Dendritic cell treated with granulocyte-macrophage colony-stimulating factor and Interleukin-4, amounts not matched to agents 40 ng/mL and 50 ng/mL, for 4 days (primary cell): ENCODE measurements at regions not wholly inside any gene's neighbourhood (a gene's known extent, or its start where the extent isn't known, plus 50 kb on each side); places are given as distances from the start of the nearest gene placed in this dataset.

ENCODE experiments used
- H3K27ac Mint-ChIP-seq: one replicate; pipeline ENCODE4 v1.8.0; 2022; ENCODE audit warnings: mild to moderate bottlenecking, mixed read lengths
- H3K27me3 Mint-ChIP-seq: one replicate; pipeline ENCODE4 v1.8.0; 2022; ENCODE audit warnings: mild to moderate bottlenecking, mixed read lengths
- H3K36me3 Mint-ChIP-seq: one replicate; pipeline ENCODE4 v1.8.0; 2022; ENCODE audit warnings: low read depth, mixed read lengths
- H3K4me1 Mint-ChIP-seq: one replicate; pipeline ENCODE4 v1.8.0; 2022; ENCODE audit warnings: low read depth, mixed read lengths
- H3K4me3 Mint-ChIP-seq: one replicate; pipeline ENCODE4 v1.8.0; 2022; ENCODE audit warnings: mild to moderate bottlenecking, moderate library complexity, mixed read lengths
- H3K9me3 Mint-ChIP-seq: one replicate; pipeline ENCODE4 v1.8.0; 2022; ENCODE audit warnings: mixed read lengths
- intact Hi-C: fragments of 100-400 bp; cut with micrococcal nuclease; formaldehyde crosslinking; loops from one replicate; pipeline ENCODE4 v1.15.0; 2022

- Mint-ChIP-seq H3K9me3 (no peaks in the 10 kb centered on the region), H3K4me1 (no peaks in the 10 kb centered on the region), H3K27ac (no peak overlapping the region), H3K4me3 (no peak overlapping the region), H3K36me3 (no peaks in the 10 kb centered on the region), H3K27me3 (peaks cover 5% of the 10 kb centered on the region)
- intact Hi-C loops: no loop called here
Observed at GRCh38 chr17:5870231-5870953, 199.8 kb upstream of the WSCD1 start.

- Mint-ChIP-seq H3K9me3 (no peaks in the 10 kb centered on the region), H3K4me1 (no peaks in the 10 kb centered on the region), H3K4me3 (no peak overlapping the region), H3K36me3 (no peaks in the 10 kb centered on the region), H3K27me3 (peaks cover 5% of the 10 kb centered on the region), H3K27ac (no peak overlapping the region)
- intact Hi-C loops: no loop called here
Observed at GRCh38 chr17:5871666-5872065, 198.5 kb upstream of the WSCD1 start.

- intact Hi-C loops: no loop called here
- H3K27ac Mint-ChIP-seq: no peak overlapping the region
- H3K36me3 Mint-ChIP-seq: no peaks in the 10 kb centered on the region
- peaks cover 6% of the 10 kb centered on the region for H3K27me3 Mint-ChIP-seq
- H3K4me1 Mint-ChIP-seq: no peaks in the 10 kb centered on the region
- no peaks in the 10 kb centered on the region for H3K9me3 Mint-ChIP-seq
- H3K4me3 Mint-ChIP-seq: no peak overlapping the region
Observed at GRCh38 chr17:5872831-5873230, 197.3 kb upstream of the WSCD1 start.

GRCh38 chr17:5873781-5874180, 196.4 kb upstream of the WSCD1 start:
- intact Hi-C loops: no loop called here
- H3K4me3 Mint-ChIP-seq: no peak overlapping the region
- H3K27ac Mint-ChIP-seq: no peak overlapping the region
- H3K9me3 Mint-ChIP-seq: no peaks in the 10 kb centered on the region
- H3K4me1 Mint-ChIP-seq: no peaks in the 10 kb centered on the region
- H3K27me3 Mint-ChIP-seq: peaks cover 6% of the 10 kb centered on the region
- no peaks in the 10 kb centered on the region for H3K36me3 Mint-ChIP-seq

- Mint-ChIP-seq H3K4me3 (no peak overlapping the region), H3K27ac (no peak overlapping the region), H3K36me3 (no peaks in the 10 kb centered on the region), H3K4me1 (no peaks in the 10 kb centered on the region), H3K9me3 (no peaks in the 10 kb centered on the region), H3K27me3 (peaks cover 6% of the 10 kb centered on the region)
- intact Hi-C loops: no loop called here
Observed at GRCh38 chr17:5874486-5874885, 195.7 kb upstream of the WSCD1 start.

- peaks cover 8% of the 10 kb centered on the region for H3K27me3 Mint-ChIP-seq
- no peaks in the 10 kb centered on the region for H3K9me3 Mint-ChIP-seq
- intact Hi-C loops: no loop called here
Observed at GRCh38 chr17:5877366-5877765, 192.8 kb upstream of the WSCD1 start.

GRCh38 chr17:5877948-5878347, 192.2 kb upstream of the WSCD1 start:
- Mint-ChIP-seq H3K4me3 (no peak overlapping the region), H3K27ac (no peak overlapping the region), H3K9me3 (no peaks in the 10 kb centered on the region), H3K4me1 (no peaks in the 10 kb centered on the region), H3K36me3 (no peaks in the 10 kb centered on the region), H3K27me3 (peaks cover 8% of the 10 kb centered on the region)
- intact Hi-C loops: no loop called here

More at GRCh38 chr17:5877366-5877765, 192.8 kb upstream of the WSCD1 start:
- Mint-ChIP-seq H3K4me3 (no peak overlapping the region), H3K27ac (no peak overlapping the region), H3K36me3 (no peaks in the 10 kb centered on the region), H3K4me1 (no peaks in the 10 kb centered on the region)

- H3K36me3 Mint-ChIP-seq: no peaks in the 10 kb centered on the region
- peaks cover 3% of the 10 kb centered on the region for H3K27me3 Mint-ChIP-seq
- intact Hi-C loops: no loop called here
- H3K9me3 Mint-ChIP-seq: no peaks in the 10 kb centered on the region
- no peak overlapping the region for H3K27ac Mint-ChIP-seq
- H3K4me3 Mint-ChIP-seq: no peak overlapping the region
- no peaks in the 10 kb centered on the region for H3K4me1 Mint-ChIP-seq
Observed at GRCh38 chr17:5881849-5882248, 188.3 kb upstream of the WSCD1 start.

GRCh38 chr17:5883775-5884665, 186.2 kb upstream of the WSCD1 start:
- Mint-ChIP-seq H3K27me3 (peaks cover 3% of the 10 kb centered on the region), H3K9me3 (no peaks in the 10 kb centered on the region), H3K4me1 (no peaks in the 10 kb centered on the region), H3K27ac (no peak overlapping the region), H3K36me3 (no peaks in the 10 kb centered on the region), H3K4me3 (no peak overlapping the region)
- intact Hi-C loops: no loop called here

GRCh38 chr17:5885336-5885735, 184.8 kb upstream of the WSCD1 start:
- H3K4me3 Mint-ChIP-seq: no peak overlapping the region
- H3K4me1 Mint-ChIP-seq: no peaks in the 10 kb centered on the region
- intact Hi-C loops: no loop called here
- no peak overlapping the region for H3K27ac Mint-ChIP-seq
- no peaks in the 10 kb centered on the region for H3K9me3 Mint-ChIP-seq
- H3K36me3 Mint-ChIP-seq: no peaks in the 10 kb centered on the region
- peaks cover 3% of the 10 kb centered on the region for H3K27me3 Mint-ChIP-seq

GRCh38 chr17:5888811-5889210, 181.4 kb upstream of the WSCD1 start:
- intact Hi-C loops: no loop called here
- H3K27ac Mint-ChIP-seq: no peak overlapping the region
- H3K9me3 Mint-ChIP-seq: no peaks in the 10 kb centered on the region
- H3K36me3 Mint-ChIP-seq: no peaks in the 10 kb centered on the region
- peaks cover 8% of the 10 kb centered on the region for H3K27me3 Mint-ChIP-seq
- H3K4me3 Mint-ChIP-seq: no peak overlapping the region
- H3K4me1 Mint-ChIP-seq: no peaks in the 10 kb centered on the region

- no peaks in the 10 kb centered on the region for H3K4me1 Mint-ChIP-seq
- H3K4me3 Mint-ChIP-seq: no peak overlapping the region
- H3K36me3 Mint-ChIP-seq: no peaks in the 10 kb centered on the region
- H3K27ac Mint-ChIP-seq: no peak overlapping the region
- H3K9me3 Mint-ChIP-seq: no peaks in the 10 kb centered on the region
- intact Hi-C loops: no loop called here
- peaks cover 12% of the 10 kb centered on the region for H3K27me3 Mint-ChIP-seq
Observed at GRCh38 chr17:5892921-5893675, 177.1 kb upstream of the WSCD1 start.

GRCh38 chr17:5893741-5894140, 176.4 kb upstream of the WSCD1 start:
- no peaks in the 10 kb centered on the region for H3K4me1 Mint-ChIP-seq
- H3K27me3 Mint-ChIP-seq: peaks cover 12% of the 10 kb centered on the region
- no peak overlapping the region for H3K4me3 Mint-ChIP-seq
- no peaks in the 10 kb centered on the region for H3K36me3 Mint-ChIP-seq
- intact Hi-C loops: no loop called here
- H3K27ac Mint-ChIP-seq: no peak overlapping the region
- no peaks in the 10 kb centered on the region for H3K9me3 Mint-ChIP-seq

- Mint-ChIP-seq H3K4me3 (no peak overlapping the region), H3K27me3 (peaks cover 10% of the 10 kb centered on the region), H3K27ac (no peak overlapping the region), H3K4me1 (no peaks in the 10 kb centered on the region), H3K36me3 (no peaks in the 10 kb centered on the region), H3K9me3 (no peaks in the 10 kb centered on the region)
- intact Hi-C loops: no loop called here
Observed at GRCh38 chr17:5895276-5895675, 174.9 kb upstream of the WSCD1 start.
